ENCODE measurements at regions not wholly inside any gene's neighbourhood (a gene's known extent, or its start where the extent isn't known, plus 50 kb on each side); places are given as distances from the start of the nearest gene placed in this dataset.

DNA sequence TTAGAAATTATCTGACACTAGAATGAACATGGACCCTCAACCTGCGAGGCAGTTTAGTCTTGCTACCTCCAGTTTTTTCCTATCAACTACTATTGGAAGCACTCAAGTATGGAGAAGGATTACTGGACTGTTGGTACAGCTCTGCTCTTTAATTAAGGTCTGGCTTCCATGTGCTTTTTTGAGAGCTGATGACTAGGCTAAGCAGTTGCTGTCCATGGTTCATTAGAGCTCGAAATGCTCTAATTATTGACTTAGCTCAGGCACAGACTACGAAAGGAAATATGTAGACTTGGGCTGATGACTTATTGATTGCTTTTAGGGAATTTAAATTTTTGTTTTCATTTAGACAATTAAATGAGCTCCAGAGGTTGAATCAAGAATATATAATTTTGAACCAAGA lies 1281.6 kb downstream of the HACE1 start:
- DNase-seq (ENCODE audit: extremely low read depth, insufficient read length), result no peak
- Histone ChIP-seq H3K27me3 (replicated peaks; ENCODE audit: control insufficient read depth, insufficient read depth, low read length) (no peaks in the 10 kb centered on the region), H3K36me3 (ENCODE audit: control insufficient read depth, insufficient read depth, low read length) (no peaks in the 10 kb centered on the region), H3K4me3 (replicated peaks; ENCODE audit: low read depth, low read length) (no peak overlapping the region)
- TF ChIP-seq CTCF (IDR thresholded peaks at IDR 0.05; ENCODE audit: insufficient read depth, low read length, poor library complexity, severe bottlenecking), result no peak

DNA sequence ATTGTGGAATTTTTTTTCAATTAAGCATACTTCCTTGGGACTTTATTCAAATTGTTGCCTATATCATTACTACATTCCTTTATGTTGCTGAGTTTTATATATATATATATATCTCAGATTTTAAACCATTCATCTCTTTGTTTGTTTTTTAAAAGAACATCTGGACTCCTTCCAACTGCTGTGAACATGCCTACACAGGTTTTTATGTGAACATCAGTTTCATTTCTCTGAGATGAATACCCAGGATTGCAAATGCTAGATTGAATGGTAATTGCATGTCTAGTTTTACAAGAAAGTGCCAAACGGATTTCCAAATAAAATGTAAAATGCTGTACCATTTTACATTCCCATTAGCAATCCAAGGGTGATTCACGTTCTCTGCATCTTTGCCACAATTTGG lies 1289.3 kb downstream of the HACE1 start:
- no peak for DNase-seq (ENCODE audit: extremely low read depth, insufficient read length)
- Histone ChIP-seq H3K36me3 (ENCODE audit: control insufficient read depth, insufficient read depth, low read length) (no peaks in the 10 kb centered on the region), H3K4me3 (replicated peaks; ENCODE audit: low read depth, low read length) (no peak overlapping the region), H3K27me3 (replicated peaks; ENCODE audit: control insufficient read depth, insufficient read depth, low read length) (no peaks in the 10 kb centered on the region)
- TF ChIP-seq CTCF (IDR thresholded peaks at IDR 0.05; ENCODE audit: insufficient read depth, low read length, poor library complexity, severe bottlenecking), result no peak

DNA sequence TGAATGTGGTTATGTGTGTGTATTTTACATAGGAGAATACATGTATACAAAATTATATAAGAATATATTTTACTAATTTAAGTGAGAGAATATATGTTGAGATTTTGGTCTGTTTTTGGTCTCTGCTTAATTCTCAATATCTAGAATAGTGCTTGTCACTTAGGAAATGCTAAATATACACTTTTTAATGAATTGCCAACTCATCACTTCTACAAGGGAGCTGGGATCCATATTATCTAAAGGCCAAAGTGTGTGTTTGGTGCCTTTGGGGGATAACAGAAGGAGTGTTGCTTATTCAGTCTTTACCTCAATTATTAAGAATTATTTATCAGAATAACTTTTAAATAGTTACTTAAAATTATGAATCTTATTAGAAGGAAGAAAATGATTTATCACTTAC lies 1304.8 kb downstream of the HACE1 start:
- Histone ChIP-seq H3K27me3 (replicated peaks; ENCODE audit: control insufficient read depth, insufficient read depth, low read length) (no peaks in the 10 kb centered on the region), H3K36me3 (ENCODE audit: control insufficient read depth, insufficient read depth, low read length) (no peaks in the 10 kb centered on the region), H3K4me3 (replicated peaks; ENCODE audit: low read depth, low read length) (no peak overlapping the region)
- no peak for TF ChIP-seq CTCF (IDR thresholded peaks at IDR 0.05; ENCODE audit: insufficient read depth, low read length, poor library complexity, severe bottlenecking)
- DNase-seq (ENCODE audit: extremely low read depth, insufficient read length), result no peak

- Histone ChIP-seq H3K4me3 (replicated peaks; ENCODE audit: low read depth, low read length) (no peak overlapping the region), H3K36me3 (ENCODE audit: control insufficient read depth, insufficient read depth, low read length) (no peaks in the 10 kb centered on the region), H3K27me3 (replicated peaks; ENCODE audit: control insufficient read depth, insufficient read depth, low read length) (no peaks in the 10 kb centered on the region)
- DNase-seq (ENCODE audit: extremely low read depth, insufficient read length), result no peak
- no peak for TF ChIP-seq CTCF (IDR thresholded peaks at IDR 0.05; ENCODE audit: insufficient read depth, low read length, poor library complexity, severe bottlenecking)
Observed at GRCh38 chr6:103538381-103538780, 1321.3 kb downstream of the HACE1 start.

GRCh38 chr6:103534814-103535213 lies 1324.9 kb downstream of the HACE1 start:
- no peaks in the 10 kb centered on the region for H3K27me3 ChIP-seq (replicated peaks; ENCODE audit: control insufficient read depth, insufficient read depth, low read length)
- no peaks in the 10 kb centered on the region for H3K36me3 ChIP-seq (ENCODE audit: control insufficient read depth, insufficient read depth, low read length)
- no peak overlapping the region for H3K4me3 ChIP-seq (replicated peaks; ENCODE audit: low read depth, low read length)
- DNase-seq (ENCODE audit: extremely low read depth, insufficient read length), result no peak
- no peak for TF ChIP-seq CTCF (IDR thresholded peaks at IDR 0.05; ENCODE audit: insufficient read depth, low read length, poor library complexity, severe bottlenecking)

DNA sequence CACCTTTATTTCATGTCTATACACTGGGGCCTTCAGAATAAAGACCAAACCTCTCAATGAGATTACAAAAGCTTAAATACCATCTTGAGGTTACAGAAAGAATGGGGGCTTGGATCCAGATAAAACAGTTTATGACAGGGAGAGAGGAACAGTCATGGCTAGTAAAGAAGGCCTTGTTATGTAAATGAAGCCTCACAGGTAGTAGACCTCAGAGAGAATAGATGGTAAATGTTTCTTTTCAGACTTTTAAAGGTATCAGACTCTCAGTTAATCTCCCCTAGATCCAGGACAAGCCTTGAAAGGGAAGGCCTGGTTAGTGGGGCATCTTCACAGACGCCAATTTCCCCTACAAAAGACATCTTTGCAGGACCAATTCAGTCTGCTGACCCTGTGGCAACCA lies 1325.6 kb downstream of the HACE1 start:
- no peak for DNase-seq (ENCODE audit: extremely low read depth, insufficient read length)
- Histone ChIP-seq H3K4me3 (replicated peaks; ENCODE audit: low read depth, low read length) (no peak overlapping the region), H3K36me3 (ENCODE audit: control insufficient read depth, insufficient read depth, low read length) (no peaks in the 10 kb centered on the region), H3K27me3 (replicated peaks; ENCODE audit: control insufficient read depth, insufficient read depth, low read length) (no peaks in the 10 kb centered on the region)
- no peak for TF ChIP-seq CTCF (IDR thresholded peaks at IDR 0.05; ENCODE audit: insufficient read depth, low read length, poor library complexity, severe bottlenecking)
